SKM-1 (cell line): ENCODE measurements at regions not wholly inside any gene's neighbourhood (a gene's known extent, or its start where the extent isn't known, plus 50 kb on each side); places are given as distances from the start of the nearest gene placed in this dataset.
"Not testable (repeated sequence)": the region's sequence is repeated elsewhere in the genome, so short reads cannot be mapped to it uniquely, and the experiment has no call there.

Experiments used
- DNase-seq: peaks from one replicate; lab custom pipeline; 2025; ENCODE audit not compliant: unreplicated experiment; lab: John Stamatoyannopoulos, UW

- DNase-seq, result no peak
Measured at GRCh38 chr2:8232871-8233270, 449.0 kb upstream of the ID2 start.

- DNase-seq, result no peak
Measured at GRCh38 chr2:8234253-8234652, 447.6 kb upstream of the ID2 start.

- no peak for DNase-seq
Measured at GRCh38 chr2:8234757-8235374, 447.0 kb upstream of the ID2 start.

- no peak for DNase-seq
Measured at GRCh38 chr2:8235419-8235818, 446.4 kb upstream of the ID2 start.

- DNase-seq, result no peak
Measured at GRCh38 chr2:8236391-8236790, 445.5 kb upstream of the ID2 start.

GRCh38 chr2:8238521-8239230, 443.2 kb upstream of the ID2 start:
- no peak for DNase-seq

GRCh38 chr2:8239531-8240088, 442.2 kb upstream of the ID2 start:
- no peak for DNase-seq

GRCh38 chr2:8241317-8241716, 440.5 kb upstream of the ID2 start:
- DNase-seq, result no peak

GRCh38 chr2:8242739-8243138, 439.1 kb upstream of the ID2 start:
- no peak for DNase-seq

GRCh38 chr2:8243748-8244400, 438.0 kb upstream of the ID2 start:
- DNase-seq, result no peak

- DNase-seq, result peak; percentile 55
Measured at GRCh38 chr2:8244639-8245038, 437.2 kb upstream of the ID2 start.

- DNase-seq, result no peak
Measured at GRCh38 chr2:8246137-8246536, 435.7 kb upstream of the ID2 start.

GRCh38 chr2:8247905-8248622, 433.8 kb upstream of the ID2 start:
- DNase-seq, result no peak

- DNase-seq, result no peak
Measured at GRCh38 chr2:8248623-8248957, 433.3 kb upstream of the ID2 start.

GRCh38 chr2:8249141-8249540, 432.7 kb upstream of the ID2 start:
- no peak for DNase-seq

- no peak for DNase-seq
Measured at GRCh38 chr2:8249769-8250168, 432.1 kb upstream of the ID2 start.

GRCh38 chr2:8250290-8250689, 431.6 kb upstream of the ID2 start:
- DNase-seq, result not testable (repeated sequence)

- no peak for DNase-seq
Measured at GRCh38 chr2:8251291-8251690, 430.6 kb upstream of the ID2 start.

GRCh38 chr2:8251856-8252255, 430.0 kb upstream of the ID2 start:
- no peak for DNase-seq

- DNase-seq, result no peak
Measured at GRCh38 chr2:8252997-8253694, 428.7 kb upstream of the ID2 start.

GRCh38 chr2:8253781-8254180, 428.1 kb upstream of the ID2 start:
- DNase-seq, result no peak
